SK-N-SH (cell line): ENCODE measurements at regions not wholly inside any gene's neighbourhood (a gene's known extent, or its start where the extent isn't known, plus 50 kb on each side); places are given as distances from the start of the nearest gene placed in this dataset.

Source experiments
- EP300 ChIP-seq, 2 experiments: IDR thresholded peaks; 2 replicates each; pipeline versions ENCODE4 v1.4.0 to v1.6.1; 2012; ENCODE audit warnings: borderline replicate concordance in 1 of 2, low read depth in 1 of 2, low read length in 1 of 2
- GATA2 ChIP-seq: sonication (generic); formaldehyde crosslinking; IDR thresholded peaks from 2 replicates; pipeline ENCODE4 v1.5.0; 2020; ENCODE audit warnings: mild to moderate bottlenecking, missing genetic modification reagents
- MXI1 ChIP-seq: IDR thresholded peaks from 2 replicates; pipeline ENCODE4 v1.6.1; 2012; ENCODE audit warnings: mild to moderate bottlenecking, low read depth, low read length, improper control_type of control experiment
- RAD21 ChIP-seq: IDR thresholded peaks from 2 replicates; pipeline ENCODE4 v1.6.1; 2012; ENCODE audit warnings: mild to moderate bottlenecking, low read length
- YY1 ChIP-seq: IDR thresholded peaks from 2 replicates; pipeline ENCODE4 v1.4.0; 2012; ENCODE audit warnings: low read depth, mild to moderate bottlenecking
- TF ChIP-seq, protein P1 (sequence below): IDR thresholded peaks from 2 replicates; pipeline ENCODE4 v1.4.0; 2012; ENCODE audit warnings: low read depth, borderline replicate concordance
- TF ChIP-seq, protein P2 (sequence below): fragments of 200-600 bp; sonication (generic); IDR thresholded peaks from 2 replicates; pipeline ENCODE4 v1.6.1; 2017; ENCODE audit warnings: antibody characterized with exemption, mild to moderate bottlenecking, moderate library complexity
- TF ChIP-seq, protein P3 (sequence below): IDR thresholded peaks from 2 replicates; pipeline ENCODE4; 2012

DNA sequence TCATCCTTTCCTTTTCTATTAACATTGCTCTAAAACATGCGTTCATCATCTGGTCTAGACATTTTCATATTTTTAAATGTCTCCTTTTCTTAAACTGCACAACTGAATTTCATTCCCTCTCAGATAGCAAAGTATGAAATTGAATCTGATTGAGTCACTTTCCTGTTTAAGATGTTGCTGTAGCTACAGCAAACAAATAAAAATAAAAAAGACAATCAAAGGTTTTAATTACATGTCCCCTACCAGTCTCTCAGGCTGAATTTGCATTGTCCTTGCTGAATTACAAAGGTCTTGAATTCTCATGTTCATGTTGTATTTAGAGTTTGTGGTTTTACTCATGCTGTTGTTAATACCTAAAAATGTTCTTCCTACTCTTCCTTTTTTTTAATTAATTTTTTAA lies 537.9 kb upstream of the LRATD1 start:
- TF ChIP-seq EP300 (IDR thresholded peaks at IDR 0.05; ENCODE audit: borderline replicate concordance in 1 of 2, low read depth in 1 of 2, low read length in 1 of 2) (no peak), GATA2 (CRISPR knock-in tag) (no peak), MXI1 (no peak), YY1 (no peak), RAD21 (no peak)
- TF ChIP-seq, protein P1, sequence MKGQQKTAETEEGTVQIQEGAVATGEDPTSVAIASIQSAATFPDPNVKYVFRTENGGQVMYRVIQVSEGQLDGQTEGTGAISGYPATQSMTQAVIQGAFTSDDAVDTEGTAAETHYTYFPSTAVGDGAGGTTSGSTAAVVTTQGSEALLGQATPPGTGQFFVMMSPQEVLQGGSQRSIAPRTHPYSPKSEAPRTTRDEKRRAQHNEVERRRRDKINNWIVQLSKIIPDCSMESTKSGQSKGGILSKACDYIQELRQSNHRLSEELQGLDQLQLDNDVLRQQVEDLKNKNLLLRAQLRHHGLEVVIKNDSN, result no peak
- TF ChIP-seq, protein P2, sequence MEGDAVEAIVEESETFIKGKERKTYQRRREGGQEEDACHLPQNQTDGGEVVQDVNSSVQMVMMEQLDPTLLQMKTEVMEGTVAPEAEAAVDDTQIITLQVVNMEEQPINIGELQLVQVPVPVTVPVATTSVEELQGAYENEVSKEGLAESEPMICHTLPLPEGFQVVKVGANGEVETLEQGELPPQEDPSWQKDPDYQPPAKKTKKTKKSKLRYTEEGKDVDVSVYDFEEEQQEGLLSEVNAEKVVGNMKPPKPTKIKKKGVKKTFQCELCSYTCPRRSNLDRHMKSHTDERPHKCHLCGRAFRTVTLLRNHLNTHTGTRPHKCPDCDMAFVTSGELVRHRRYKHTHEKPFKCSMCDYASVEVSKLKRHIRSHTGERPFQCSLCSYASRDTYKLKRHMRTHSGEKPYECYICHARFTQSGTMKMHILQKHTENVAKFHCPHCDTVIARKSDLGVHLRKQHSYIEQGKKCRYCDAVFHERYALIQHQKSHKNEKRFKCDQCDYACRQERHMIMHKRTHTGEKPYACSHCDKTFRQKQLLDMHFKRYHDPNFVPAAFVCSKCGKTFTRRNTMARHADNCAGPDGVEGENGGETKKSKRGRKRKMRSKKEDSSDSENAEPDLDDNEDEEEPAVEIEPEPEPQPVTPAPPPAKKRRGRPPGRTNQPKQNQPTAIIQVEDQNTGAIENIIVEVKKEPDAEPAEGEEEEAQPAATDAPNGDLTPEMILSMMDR, result no peak
- TF ChIP-seq, protein P3, sequence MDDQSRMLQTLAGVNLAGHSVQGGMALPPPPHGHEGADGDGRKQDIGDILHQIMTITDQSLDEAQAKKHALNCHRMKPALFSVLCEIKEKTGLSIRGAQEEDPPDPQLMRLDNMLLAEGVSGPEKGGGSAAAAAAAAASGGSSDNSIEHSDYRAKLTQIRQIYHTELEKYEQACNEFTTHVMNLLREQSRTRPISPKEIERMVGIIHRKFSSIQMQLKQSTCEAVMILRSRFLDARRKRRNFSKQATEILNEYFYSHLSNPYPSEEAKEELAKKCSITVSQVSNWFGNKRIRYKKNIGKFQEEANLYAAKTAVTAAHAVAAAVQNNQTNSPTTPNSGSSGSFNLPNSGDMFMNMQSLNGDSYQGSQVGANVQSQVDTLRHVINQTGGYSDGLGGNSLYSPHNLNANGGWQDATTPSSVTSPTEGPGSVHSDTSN, result no peak
